ENCODE measurements at regions not wholly inside any gene's neighbourhood (a gene's known extent, or its start where the extent isn't known, plus 50 kb on each side); places are given as distances from the start of the nearest gene placed in this dataset.
A peak's percentile ranks its signal among the peaks of the same experiment; 100 is the strongest.
"Not testable (repeated sequence)": the region's sequence is repeated elsewhere in the genome, so short reads cannot be mapped to it uniquely, and the experiment has no call there.

DNA sequence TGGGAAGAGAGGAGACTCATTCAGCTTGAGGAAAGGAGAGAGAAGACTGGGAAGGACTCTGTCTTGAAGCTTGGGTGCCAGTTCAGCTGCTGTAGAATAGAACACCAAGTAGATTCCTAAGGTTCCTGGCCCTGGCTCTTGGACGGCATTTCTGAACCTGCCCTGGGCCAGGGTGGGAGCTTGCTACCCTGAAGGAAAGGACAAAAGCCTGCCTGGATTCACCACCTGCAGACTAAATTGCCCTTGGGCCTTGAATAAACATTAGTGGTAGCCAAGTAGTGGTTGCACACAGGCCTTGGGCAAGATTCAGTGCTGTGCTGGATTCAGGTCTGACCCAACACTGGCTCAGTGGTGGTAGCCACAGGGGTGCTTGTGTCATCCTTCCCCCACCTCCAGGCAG is 588.4 kb upstream of the AMOT start:
- DNase-seq: no peak
- intact Hi-C loops (cut with DNase I): no loop called here

DNA sequence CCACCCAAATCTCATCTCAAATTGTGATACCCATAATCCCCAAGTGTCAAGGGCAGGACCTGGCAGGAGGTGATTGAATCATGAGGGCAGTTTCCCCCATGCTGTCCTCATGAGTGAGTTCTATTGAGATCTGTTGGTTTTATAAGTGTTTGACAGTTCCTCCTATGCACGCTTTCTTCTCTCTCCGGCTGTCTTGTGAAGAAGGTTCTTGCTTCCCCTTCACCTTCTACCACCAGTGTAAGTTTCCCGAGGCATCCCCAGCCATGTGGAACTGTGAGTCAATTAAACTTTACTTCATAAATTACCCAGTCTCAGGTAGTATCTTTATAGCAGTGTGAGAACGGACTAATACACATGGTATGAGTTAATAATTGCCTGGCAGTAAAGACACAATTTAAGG is 581.7 kb upstream of the AMOT start:
- DNase-seq: no peak
- intact Hi-C loops (cut with DNase I): no loop called here

DNA sequence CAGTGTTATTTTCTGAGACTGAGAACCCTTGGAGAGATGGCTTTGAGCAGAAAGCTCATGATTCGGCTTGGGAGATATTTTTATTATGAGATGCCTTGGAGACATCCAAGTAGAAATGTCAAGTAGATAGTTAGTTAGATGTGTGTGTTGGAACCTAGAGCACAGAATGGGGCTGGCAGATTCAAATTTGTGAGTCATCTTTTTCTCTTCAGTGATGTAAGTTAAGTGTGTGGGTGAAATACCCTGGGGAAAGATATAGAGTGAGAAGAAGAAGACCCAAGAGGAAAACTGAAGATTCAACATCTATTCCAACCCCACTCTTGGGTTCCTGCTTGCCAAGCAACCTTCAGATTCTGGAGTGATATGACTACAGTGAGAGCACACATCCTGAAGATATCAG is 580.8 kb upstream of the AMOT start:
- DNase-seq: no peak
- intact Hi-C loops (cut with DNase I): no loop called here

DNA sequence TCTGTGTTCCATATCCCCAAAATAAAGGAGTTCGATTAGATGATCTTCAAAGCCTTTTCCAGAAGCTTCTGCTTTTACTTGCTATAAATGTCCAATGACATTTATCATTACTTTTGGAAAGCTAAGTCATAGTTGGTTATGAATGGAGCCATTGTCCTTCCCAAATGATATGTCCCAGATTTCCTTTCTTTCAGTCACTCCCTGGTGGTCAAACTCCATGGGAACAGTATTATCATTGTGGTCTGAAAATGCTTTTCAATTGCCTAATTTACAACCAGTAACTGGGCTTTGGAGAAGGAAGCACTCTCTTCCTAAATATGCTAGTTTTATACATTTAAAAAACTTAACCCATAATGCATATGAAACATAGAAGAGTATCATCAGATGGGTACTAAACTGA is 571.5 kb upstream of the AMOT start:
- no peak for DNase-seq
- intact Hi-C loops (cut with DNase I): no loop called here

DNA sequence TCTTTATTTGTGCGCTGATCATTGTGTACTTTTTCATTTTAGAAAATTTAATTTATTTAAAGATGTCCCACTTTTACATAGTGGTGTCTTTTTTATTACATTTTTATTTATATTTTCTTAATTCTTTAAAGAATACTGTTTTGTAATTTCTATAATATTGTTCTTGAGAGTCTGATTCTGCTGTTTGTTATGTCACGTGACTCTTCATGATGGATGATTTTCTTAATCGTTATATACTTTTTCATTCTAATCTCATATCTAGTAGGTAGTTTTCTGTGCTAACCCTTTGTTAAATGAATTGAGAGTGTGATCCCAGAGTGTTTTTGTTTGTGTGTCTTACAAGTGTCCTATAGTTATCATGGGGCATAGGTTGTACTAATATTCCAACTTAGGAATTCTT is 568.2 kb upstream of the AMOT start:
- intact Hi-C loops (cut with DNase I): no loop called here
- DNase-seq: no peak

DNA sequence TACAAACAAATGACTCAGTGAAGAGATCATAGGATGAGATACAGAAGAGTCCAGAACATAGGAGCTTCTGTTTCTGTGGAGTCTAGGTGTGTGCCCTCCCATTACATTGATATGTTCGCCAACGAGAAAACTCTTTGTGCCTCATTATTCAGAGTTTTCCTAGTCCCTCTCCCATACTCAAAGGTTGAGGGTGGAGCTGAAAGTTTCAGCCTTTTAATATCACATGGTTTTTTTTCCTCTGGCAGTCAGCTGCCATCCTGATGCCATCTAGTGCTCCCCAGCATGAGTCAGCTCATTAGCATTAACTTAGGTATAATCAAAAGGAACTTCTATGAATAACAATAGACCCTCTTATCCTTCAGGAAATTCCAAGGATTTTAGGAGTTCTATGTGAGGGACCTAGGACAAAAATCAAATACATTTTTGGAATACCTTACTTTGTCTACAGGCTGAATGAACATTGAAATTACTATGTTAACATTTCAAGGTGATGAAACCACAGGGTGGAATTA is 559.6 kb upstream of the AMOT start:
- DNase-seq: no peak

DNA sequence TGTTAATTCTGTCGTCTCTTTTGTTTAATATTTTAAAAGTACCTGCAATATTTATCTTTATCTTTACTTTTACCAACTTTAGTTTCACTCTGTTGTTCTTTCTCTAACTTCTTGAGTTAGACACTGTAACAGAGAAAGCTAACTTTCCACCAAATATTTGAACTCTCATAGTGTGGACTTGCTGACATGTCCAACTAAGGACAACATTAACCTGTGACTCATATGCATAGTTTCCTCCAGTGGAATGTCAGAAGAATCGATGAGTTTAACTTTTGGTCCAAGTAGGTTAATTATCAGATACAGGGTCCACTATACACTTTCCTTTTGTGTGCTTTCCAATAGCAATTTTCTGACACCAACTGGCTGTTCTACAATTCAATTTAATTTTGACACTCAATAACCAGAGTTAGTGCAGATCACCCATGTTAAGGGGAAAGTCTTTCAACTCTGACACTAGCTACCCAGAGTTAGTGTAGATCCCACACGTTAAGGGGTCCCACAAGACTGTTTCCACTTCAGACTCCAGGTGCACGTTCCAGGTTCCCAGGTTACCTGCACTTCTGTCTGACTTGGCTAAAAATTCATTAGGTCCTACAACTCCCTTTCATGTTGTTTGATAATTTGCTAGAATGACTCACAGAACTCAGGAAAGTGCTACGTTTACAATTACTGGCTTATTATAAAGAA is 559.0 kb upstream of the AMOT start:
- intact Hi-C loops (cut with DNase I): no loop called here
- DNase-seq: no peak

More for the DNA sequence above, 559.6 kb upstream of the AMOT start:
- intact Hi-C loops (cut with DNase I): no loop called here

DNA sequence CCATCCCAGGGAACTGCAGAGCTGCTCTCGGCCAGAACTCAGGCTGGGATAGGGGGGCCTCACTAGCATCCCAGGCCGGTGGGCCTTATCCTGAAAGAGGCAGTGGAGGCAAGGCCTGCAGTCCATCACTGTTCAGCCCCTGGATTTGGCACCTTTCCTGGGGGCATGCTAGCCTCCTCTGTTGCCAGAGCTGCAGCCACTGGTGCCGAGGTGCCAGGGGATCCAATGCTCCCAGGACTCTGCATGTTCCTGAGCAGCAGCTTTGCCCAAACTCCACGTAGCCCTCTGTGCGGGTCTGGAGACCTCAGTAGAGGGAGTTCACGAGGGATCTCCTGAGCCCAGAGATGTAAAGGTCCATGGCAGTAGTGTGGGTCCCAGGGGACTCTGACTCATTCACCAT is 551.7 kb upstream of the AMOT start:
- intact Hi-C loops (cut with DNase I): no loop called here
- no peak for DNase-seq

DNA sequence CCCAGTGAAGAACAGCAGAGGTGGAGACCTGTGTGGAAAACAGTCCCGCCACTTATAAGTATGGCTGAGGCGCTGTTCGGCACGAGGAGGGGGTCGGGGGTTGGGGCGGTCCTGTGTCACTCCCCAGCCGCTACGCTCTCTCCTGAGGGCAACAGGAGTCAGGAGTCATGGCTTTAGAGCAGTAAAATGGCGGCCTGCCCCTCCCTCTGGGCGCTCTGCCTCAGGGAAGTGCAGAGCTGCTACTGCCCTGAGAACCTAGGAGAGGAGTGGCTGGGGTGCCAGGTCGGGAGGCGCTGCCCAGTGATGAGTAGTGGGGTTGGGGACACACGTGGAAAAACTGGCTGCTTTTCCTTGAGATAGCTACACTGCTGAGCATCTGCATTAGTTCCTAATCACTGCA is 551.2 kb upstream of the AMOT start:
- DNase-seq: no peak
- intact Hi-C loops (cut with DNase I): no loop called here

DNA sequence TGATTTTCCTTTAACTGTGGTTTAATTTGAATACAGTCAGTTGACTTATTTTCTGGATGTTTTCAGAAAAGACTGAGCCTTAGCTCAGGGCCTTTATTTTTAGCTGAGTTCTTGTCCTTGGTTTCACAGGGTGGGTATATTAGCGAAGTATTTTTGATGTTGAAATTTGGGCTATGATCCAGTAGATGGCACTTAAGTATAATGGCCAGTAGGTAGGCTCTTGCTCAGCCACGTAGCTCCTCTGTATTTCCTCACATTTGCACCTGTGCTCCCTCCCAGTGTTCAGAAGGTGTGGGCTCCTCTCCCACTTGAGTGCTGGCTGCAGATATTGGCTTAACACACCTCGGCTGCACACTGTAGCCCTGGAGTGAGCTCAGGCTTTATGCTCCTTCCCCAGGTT is 549.9 kb upstream of the AMOT start:
- DNase-seq: no peak
- intact Hi-C loops (cut with DNase I): no loop called here

DNA sequence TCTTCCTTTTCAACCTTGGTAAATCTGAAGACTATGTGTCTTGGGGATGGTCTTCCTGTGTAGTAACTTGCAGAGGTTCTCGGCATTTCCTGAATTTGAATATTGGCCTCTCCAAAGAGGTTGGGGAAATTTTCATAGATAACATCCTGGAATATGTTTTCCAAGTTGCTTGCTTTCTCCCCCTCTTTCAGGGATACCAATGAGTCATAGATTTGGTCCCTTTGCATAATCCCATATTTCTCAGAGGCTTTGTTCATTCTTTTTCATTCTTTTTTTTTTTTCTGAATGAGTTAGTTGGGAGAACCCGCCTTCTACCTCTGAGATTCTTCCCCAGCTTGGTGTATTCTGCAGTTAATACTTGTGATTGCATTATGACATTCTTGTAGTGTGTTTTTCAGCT is 549.2 kb upstream of the AMOT start:
- DNase-seq: no peak
- intact Hi-C loops (cut with DNase I): no loop called here

DNA sequence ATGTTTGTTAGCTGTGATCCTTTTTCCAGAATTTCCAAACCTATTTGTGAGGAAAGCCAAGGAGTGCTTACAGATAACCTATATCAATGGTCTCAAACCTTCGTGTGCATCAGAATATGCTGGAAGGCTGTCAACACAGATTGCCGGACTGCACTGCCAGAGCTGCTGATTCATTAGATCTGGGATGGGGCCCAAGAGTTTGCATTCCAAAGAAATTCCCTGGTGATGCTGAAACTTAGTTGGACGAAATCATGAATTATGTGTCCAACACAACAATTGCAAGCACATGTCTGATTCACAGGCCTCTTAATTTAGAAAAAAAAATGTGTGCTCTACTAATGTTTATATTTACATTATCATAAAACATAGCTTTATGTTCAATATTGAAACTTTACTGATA is 544.0 kb upstream of the AMOT start:
- intact Hi-C loops (cut with DNase I): no loop called here

DNA sequence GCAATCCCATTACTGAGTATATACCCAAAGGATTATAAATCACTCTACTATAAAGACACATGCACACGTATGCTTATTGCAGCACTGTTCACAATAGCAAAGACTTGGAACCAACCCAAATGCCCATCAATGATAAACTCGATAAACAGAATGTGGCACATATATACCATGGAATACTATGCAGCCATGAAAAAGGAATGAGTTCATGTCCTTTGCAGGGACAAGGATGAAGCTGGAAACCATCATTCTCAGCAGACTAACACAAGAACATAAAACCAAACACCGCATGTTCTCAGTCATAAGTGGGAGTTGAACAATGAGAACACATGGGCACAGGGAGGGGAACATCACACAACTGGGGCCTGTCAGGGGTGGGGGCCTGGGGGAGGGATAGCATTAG is 532.8 kb upstream of the AMOT start:
- not testable (repeated sequence) for DNase-seq

More for the DNA sequence above, 544.0 kb upstream of the AMOT start:
- peak in 7 of 42 donors; percentile 1 to 49 (median 10) for DNase-seq

DNA sequence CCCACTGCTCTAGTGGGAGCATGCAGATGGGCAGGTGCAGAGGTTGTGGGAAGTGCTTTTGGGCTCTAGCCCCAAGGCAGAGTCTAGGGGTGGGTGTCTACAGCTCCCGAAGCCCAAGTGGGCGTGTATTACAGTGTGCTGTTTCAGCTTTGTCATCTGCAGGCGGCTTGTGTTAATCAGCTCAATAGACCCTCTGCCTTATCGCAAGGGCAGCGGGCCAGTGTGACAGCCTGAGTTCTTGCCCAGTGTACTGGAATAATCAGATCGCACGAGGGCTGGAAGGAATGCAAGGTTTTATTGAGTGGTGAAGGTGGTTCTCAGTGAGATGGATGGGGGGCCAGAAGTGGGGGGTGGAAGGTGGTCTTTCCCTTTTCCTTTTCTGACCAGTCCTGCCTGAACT is 529.4 kb upstream of the AMOT start:
- intact Hi-C loops (cut with DNase I): no loop called here
- DNase-seq: no peak

More for the DNA sequence above, 532.8 kb upstream of the AMOT start:
- intact Hi-C loops (cut with DNase I): not testable (repeated sequence)

DNA sequence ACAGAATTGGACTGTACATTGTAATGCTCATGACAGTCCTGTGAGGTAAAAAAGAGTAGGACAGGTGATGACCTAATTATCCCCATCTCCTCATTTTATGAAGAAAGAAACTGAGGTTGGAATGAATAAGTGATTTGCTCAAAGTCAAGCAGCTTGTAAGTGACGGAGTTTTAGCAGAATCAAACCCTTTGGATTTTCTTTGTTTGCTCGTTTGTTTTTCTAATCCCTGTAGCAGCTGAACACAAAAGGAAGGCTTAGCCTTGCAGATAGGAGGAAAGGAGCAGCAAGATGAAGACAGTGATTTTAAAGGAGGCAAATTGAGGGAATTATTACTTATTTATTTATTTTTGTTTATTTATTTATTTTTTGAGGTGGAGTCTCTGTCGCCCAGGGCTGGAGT is 528.4 kb upstream of the AMOT start:
- DNase-seq: no peak
- intact Hi-C loops (cut with DNase I): no loop called here

DNA sequence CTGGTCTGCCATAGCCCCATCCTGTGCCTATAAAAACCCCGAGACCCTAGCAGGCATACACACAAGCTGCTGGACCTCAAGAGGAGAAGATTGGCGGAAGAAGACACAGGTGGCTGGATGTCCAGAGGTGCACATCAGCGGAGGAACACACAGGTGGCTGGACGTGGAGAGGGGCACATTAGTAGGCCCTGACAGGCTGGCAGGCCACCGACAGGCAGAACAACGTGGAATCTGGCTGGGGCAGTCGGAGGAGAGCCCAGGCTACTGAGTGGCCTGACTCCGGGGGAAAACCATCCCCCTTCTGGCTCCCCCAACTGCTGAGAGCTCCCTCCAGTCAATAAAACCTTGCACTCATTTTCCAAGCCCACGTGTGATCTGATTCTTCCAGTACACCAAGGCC is 512.5 kb upstream of the AMOT start:
- intact Hi-C loops (cut with DNase I): no loop called here
- no peak for DNase-seq

DNA sequence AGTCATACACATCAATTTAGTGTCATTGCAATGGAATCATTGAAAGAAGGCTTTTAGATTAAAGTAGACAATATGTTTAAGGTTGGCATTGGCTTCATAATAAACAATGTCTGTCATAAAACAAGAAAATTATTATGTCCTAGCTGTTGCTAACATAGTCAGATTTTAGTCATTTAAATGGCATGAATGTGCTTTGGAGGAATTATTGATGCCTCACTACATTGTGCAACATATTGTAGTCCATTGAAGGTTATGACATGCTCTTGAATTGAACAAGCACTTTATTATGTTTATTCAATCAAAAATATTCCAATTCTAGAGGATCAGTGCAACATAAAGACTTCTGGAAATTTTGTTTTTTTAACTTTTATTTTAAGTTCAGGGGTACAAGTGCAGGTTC is 489.8 kb upstream of the AMOT start:
- intact Hi-C loops (cut with DNase I): no loop called here
- DNase-seq: no peak

DNA sequence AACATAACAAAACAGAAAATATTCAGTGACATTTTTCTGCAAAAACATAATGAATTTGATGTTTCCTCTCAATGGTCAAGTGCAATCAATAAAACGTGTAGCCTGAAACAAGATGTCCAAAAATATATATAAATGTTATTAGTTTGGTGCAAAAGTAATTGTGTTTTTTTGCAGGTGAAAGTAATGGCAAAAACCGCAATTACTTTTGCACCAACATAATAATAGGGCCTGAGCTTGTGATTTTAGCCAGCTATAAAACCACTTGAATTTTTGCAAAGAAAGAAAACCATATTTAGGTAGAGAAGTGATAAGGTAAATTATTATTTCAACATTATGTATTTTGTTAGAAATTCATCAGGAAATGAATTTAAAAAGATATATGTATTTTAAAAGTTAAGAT is 475.3 kb upstream of the AMOT start:
- no peak for DNase-seq
- intact Hi-C loops (cut with DNase I): no loop called here

DNA sequence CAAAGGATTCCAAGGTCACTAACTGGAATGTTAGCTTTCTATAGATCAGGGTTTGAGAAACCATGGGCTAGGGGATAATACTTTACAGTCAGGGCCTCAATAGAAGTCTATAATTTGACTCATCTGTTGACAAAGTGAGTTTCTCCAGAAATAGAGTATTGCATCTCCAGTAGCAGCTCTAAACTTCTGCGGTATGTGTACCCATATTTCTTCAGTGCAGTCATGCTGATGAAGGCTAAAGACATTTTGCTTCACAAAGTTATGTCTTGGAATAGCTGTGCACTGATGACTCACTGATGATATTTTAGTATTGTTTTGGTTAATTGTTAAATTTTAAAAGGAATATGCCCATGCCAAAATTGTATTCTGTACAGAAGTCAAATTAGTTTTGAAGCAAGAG is 464.9 kb upstream of the AMOT start:
- intact Hi-C loops (cut with DNase I): no loop called here
- no peak for DNase-seq

DNA sequence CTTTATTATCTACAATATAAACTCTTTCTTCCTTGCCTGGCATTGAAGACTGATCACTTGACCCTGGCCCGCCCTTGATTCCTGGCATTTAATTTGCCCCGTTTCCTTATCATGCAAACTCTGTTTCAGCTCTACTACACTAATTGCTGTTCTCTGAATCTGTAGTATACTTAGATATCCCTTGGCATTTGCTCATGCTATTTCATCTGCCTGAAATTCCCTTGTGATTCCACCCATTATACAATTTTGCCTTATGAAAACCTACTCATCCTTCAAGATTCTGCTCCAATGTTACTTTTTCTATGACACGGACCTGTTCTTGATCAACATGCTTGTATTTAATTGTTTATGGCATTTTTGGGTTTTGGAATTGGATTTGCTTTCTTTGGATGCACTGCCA is 459.9 kb upstream of the AMOT start:
- DNase-seq: no peak
- intact Hi-C loops (cut with DNase I): no loop called here

DNA sequence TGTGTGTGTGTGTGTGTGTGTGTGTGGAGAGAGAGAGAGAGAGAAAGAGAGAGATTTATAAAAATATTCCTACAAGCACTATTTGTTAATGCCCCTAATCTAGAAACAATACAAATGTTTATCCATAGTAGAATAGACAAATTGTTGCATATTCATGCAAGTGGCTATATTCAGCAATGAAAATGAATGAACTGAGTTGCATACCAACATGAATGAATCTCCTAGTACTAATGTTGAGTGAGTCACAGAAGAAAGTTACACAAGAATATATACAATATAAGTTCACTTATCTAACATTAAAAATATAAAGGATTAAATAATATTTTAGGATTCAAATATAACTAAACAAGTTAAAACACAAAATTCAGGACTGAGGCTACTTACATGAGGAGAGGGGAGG is 456.8 kb upstream of the AMOT start:
- intact Hi-C loops (cut with DNase I): no loop called here
- DNase-seq: no peak

DNA sequence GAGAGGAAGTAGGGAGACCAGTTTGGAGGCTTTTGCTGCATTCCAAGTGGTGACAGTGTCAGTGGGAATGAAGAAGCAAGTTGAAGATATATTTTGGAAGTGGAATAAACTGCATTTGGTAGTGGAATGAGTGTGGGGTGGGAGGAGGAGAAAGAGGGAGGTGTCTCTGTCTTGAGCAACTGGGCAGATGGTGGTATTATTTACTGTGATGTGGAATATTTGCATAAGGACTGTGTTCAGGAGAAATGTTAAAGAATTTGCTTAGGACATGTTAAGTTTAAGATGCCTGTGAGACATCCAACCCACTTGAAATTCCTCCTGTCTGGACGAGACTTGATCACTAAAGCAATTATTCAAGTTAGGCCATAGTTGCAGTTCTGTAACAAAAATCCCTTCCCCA is 448.9 kb upstream of the AMOT start:
- DNase-seq: no peak
- intact Hi-C loops (cut with DNase I): no loop called here

Data from head of caudate nucleus (tissue), 42 donors.